D721Med (cell line): ENCODE measurements at regions not wholly inside any gene's neighbourhood (a gene's known extent, or its start where the extent isn't known, plus 50 kb on each side); places are given as distances from the start of the nearest gene placed in this dataset.

Source experiments
- DNase-seq: peaks from one replicate; pipeline ENCODE4 v3.0.0; 2011; ENCODE audit warnings: low spot score; ENCODE audit not compliant: insufficient read length
- FAIRE-seq: peaks from 2 replicates; lab custom pipeline; 2011; peaks lifted over from hg19 to GRCh38; lab: Jason Lieb, UNC
- CTCF ChIP-seq: IDR thresholded peaks from 2 replicates; pipeline ENCODE4 v1.5.1; 2012; ENCODE audit warnings: mild to moderate bottlenecking, control low read depth; ENCODE audit not compliant: insufficient read depth; ENCODE audit errors: missing control alignments

GRCh38 chr2:150020221-150020620, 432.6 kb upstream of the MMADHC start:
- TF ChIP-seq CTCF = no peak
- no peak for DNase-seq
- no peak for FAIRE-seq

- DNase-seq (no peak), FAIRE-seq (no peak)
- no peak for TF ChIP-seq CTCF
These were observed 431.5 kb upstream of the MMADHC start for GRCh38 chr2:150019063-150019462.

DNA sequence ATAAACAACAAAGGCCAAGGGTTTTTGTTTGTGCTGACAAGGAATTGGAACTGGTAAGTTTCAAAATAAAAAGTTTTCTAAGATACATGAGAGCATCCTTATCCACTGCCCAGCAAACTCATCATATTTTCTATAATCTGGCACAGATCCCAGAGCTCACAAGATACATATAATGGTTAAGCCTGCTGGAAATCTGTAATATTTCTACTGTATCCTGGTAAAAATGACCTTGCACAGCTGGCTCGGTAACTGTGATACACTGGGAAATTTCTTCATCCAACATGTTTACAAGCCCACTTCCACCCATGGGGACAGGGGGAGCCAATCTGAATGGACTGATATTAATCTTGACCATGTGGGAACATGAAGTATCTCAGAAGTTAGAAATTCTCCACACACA, 425.4 kb upstream of the MMADHC start:
- TF ChIP-seq CTCF = no peak
- FAIRE-seq (no peak), DNase-seq (no peak)

DNA sequence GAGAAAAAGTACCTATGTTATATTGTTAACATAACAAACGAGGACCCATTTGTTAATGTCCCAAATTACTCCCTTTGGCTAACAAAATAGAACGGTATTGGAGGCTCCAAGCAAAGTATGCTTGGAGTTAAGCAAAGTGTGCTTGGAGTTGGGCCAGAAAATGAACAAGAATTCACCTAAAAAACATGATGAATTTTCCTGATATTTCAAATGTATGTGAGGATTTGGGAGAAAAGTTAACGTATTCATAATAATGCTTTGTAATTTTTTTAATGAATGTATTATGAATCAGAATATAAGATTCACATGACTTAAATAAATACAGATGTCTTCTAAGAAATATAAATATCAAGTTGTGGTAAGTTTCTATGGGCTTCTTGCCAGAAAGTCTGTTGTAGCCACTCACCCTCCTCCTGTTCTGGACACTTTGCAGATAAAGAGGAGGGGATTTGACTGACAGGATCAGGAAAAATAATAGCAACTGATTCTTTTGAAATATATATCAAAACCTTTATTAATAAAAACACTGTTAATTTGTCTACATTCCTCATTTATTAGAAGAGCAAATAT, 423.7 kb upstream of the MMADHC start:
- DNase-seq = no peak
- FAIRE-seq = no peak
- no peak for TF ChIP-seq CTCF

DNA sequence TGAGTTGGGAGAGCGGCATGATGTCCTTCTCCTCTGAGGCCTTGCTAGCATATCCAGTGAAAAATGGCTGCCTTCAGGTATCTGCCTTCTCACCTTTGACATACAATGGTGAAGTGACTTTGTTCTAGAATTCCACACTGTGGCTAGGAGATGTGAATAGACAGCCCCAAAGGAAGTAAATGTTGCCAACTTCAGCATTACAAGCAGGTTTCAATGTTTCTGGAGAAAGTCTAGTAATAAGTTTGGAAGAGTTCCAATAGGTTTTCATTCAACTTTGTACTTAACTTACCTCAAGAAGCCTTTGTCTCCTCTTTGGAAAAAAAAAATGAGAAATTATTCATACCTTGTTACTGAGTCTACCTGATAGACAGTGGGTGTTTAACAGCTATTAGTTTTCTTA, 421.3 kb upstream of the MMADHC start:
- FAIRE-seq = no peak

DNA sequence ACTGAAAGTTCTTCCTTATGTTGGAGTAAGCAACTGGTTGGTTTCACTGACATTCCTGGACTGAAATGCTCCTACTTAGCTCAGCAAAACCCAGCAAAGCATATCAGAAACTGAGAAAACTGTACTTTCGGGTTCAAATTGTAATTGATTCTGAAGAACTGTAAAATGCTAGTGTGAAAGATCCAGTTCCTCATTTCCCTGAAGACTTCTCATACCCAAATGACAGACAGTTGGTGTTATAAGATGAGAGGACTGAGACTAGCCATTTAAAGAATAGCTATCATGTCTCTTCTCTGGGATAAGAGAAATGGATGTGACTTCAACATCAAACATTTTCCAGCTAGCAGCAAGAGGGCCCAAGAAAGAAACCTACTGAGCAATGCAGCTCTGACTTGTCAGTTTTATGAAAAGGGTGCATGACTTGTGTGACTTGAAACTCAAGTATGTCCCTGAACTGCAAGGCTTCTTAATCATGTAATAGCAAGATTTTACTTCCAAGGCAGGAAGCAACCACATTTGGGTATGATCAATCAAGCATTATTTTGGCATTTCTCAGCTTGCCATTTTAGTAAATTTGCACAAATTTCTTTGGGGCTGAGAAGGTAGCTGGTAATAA, 420.3 kb upstream of the MMADHC start:
- no peak for DNase-seq
- no peak for TF ChIP-seq CTCF
- FAIRE-seq = no peak

More for the DNA sequence above, 421.3 kb upstream of the MMADHC start:
- no peak for DNase-seq
- TF ChIP-seq CTCF = no peak

- no peak for TF ChIP-seq CTCF
- FAIRE-seq (no peak), DNase-seq (no peak)
These were observed 419.0 kb upstream of the MMADHC start for GRCh38 chr2:150006591-150006990.
